ENCODE measurements at regions not wholly inside any gene's neighbourhood (a gene's known extent, or its start where the extent isn't known, plus 50 kb on each side); places are given as distances from the start of the nearest gene placed in this dataset.

DNA sequence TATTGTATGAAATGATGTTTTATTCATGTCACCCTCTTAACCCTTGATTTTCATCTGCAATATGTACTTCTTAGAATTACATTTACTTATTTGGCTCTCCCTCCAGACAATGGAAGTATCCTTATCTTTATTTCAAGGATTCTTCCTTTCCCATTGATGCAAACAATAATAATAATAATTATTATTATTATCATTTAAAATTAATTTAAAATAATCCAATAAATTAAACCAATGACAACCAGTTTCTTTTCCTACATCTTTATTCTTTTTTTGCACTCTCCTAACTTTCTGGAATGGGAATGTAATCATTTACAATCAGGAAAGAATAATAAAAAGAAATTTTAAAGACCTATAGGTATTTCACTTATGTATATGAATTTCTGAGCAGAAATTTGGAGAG is 504.4 kb downstream of the INHBA start (continued):
- no peak for TF ChIP-seq NRF1 (IDR thresholded peaks at IDR 0.05; ENCODE audit: low read depth, low read length)
- no peak for TF ChIP-seq KDM4A (IDR thresholded peaks at IDR 0.05; ENCODE audit: low read depth, low read length, severe bottlenecking)
- no peak for TF ChIP-seq EGR1 (IDR thresholded peaks at IDR 0.05; ENCODE audit: borderline replicate concordance, low read depth, low read length)
- no peak for TF ChIP-seq RNF2 (IDR thresholded peaks at IDR 0.05; ENCODE audit: borderline replicate concordance, low read depth, low read length, missing control alignments, poor library complexity, severe bottlenecking)
- no peak for TF ChIP-seq POLR2AphosphoS5 (IDR thresholded peaks at IDR 0.05; ENCODE audit: low read depth, low read length)
- no peak for TF ChIP-seq POU5F1 (IDR thresholded peaks at IDR 0.05; ENCODE audit: low read depth, low read length)
